ENCODE measurements at regions not wholly inside any gene's neighbourhood (a gene's known extent, or its start where the extent isn't known, plus 50 kb on each side); places are given as distances from the start of the nearest gene placed in this dataset.

DNA sequence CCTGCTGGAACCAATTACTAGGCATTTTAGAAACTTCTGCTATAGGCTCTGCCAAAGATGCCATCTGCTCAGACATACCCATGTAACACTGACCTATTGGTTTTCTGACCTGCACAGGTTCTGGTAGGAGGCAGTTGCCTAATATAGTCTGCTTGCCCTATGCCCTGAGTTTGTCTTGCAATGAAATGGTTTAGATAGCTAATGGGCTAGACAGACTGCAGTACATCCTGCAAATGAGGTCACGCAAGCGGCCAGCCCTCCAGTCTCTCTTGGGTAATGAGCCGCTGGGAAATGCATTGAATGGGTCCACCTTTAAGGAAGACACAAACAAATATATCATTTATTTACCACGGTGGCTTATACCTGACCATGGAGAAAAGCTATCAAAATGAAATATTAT lies 90.6 kb upstream of the B3GAT2 start:
- H3K36me3 ChIP-seq (ENCODE audit: control insufficient read depth, insufficient read depth, low read length) = no peaks in the 10 kb centered on the region
- H3K9me3 Mint-ChIP-seq = no peaks in the 10 kb centered on the region
- no peak overlapping the region for H3K27ac Mint-ChIP-seq
- H3K27ac ChIP-seq (ENCODE audit: low read depth, low read length) = no peak overlapping the region
- no peak overlapping the region for H3K9ac ChIP-seq (ENCODE audit: extremely low read depth, low read length, poor library complexity, severe bottlenecking)
- peaks cover 100% of the 10 kb centered on the region for H3K27me3 Mint-ChIP-seq (ENCODE audit: insufficient read depth)
- WGBS, 2 experiments (ENCODE audit: insufficient coverage in 1 of 2, insufficient read length in 1 of 2) = 98% methylated on average over 4 of the region's 4 CpGs; no CpG with 5 or more reads in 1 of the 2 experiments
- H3K36me3 Mint-ChIP-seq (ENCODE audit: low read depth) = no peaks in the 10 kb centered on the region
- peaks cover 100% of the 10 kb centered on the region for H3K27me3 ChIP-seq (ENCODE audit: control insufficient read depth, insufficient read depth, low read length, poor library complexity, severe bottlenecking)
- H3K9me3 ChIP-seq (ENCODE audit: control insufficient read depth, low read length) = peaks cover 8% of the 10 kb centered on the region
- no peak overlapping the region for H3K4me3 ChIP-seq (ENCODE audit: low read length)
- peaks cover 1% of the 10 kb centered on the region for H3K4me1 Mint-ChIP-seq
- TF ChIP-seq, protein P1, sequence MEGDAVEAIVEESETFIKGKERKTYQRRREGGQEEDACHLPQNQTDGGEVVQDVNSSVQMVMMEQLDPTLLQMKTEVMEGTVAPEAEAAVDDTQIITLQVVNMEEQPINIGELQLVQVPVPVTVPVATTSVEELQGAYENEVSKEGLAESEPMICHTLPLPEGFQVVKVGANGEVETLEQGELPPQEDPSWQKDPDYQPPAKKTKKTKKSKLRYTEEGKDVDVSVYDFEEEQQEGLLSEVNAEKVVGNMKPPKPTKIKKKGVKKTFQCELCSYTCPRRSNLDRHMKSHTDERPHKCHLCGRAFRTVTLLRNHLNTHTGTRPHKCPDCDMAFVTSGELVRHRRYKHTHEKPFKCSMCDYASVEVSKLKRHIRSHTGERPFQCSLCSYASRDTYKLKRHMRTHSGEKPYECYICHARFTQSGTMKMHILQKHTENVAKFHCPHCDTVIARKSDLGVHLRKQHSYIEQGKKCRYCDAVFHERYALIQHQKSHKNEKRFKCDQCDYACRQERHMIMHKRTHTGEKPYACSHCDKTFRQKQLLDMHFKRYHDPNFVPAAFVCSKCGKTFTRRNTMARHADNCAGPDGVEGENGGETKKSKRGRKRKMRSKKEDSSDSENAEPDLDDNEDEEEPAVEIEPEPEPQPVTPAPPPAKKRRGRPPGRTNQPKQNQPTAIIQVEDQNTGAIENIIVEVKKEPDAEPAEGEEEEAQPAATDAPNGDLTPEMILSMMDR (conservative IDR thresholded peaks at IDR 0.05) = no peak
- H3K4me1 ChIP-seq (ENCODE audit: control insufficient read depth, insufficient read depth, low read length) = no peaks in the 10 kb centered on the region
- H3K4me3 Mint-ChIP-seq = no peak overlapping the region
- DNase-seq = no peak

DNA sequence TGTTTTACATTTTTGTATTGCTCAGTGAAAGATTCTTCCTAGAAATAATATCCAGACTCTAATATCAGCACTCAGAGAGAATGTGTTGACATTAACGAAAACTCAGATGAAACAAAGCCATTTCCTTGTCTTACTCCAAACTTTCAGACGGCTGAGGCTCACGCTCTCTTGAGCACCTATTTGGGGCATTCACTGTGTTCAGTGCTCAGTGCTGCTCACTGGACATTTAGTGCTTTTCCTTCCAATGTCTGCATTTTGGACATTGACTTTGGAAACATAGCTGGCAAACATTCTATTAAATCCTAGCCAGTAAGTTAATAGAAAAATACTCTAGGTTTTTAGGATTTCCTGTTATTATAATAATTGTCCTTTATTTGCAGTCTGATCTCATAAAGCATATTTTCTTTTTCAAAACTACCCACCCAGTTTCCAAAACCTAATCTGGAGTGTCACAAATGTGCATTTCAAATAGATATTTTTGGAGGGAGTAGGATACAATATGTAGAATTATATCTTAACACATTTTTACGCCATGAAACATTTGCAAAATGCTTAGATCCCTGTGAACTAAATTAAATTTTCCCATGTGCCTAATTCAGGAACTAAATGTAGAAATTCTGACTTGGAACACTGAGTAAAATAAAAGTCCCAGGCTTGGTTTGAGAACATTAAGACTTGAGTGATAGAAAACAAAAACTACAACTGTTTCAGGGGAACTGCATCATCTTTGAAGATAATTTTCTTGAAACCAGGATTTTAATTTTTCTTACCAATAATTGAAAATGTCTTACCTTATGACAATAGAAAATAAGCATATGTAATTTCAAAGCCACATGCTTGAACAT lies 91.7 kb upstream of the B3GAT2 start:
- TF ChIP-seq, protein P1 (conservative IDR thresholded peaks at IDR 0.05) = no peak
- Histone ChIP-seq H3K4me3 (ENCODE audit: low read length) (no peak overlapping the region), H3K27ac (ENCODE audit: low read depth, low read length) (no peak overlapping the region), H3K9ac (ENCODE audit: extremely low read depth, low read length, poor library complexity, severe bottlenecking) (no peak overlapping the region), H3K9me3 (ENCODE audit: control insufficient read depth, low read length) (peaks cover 8% of the 10 kb centered on the region), H3K36me3 (ENCODE audit: control insufficient read depth, insufficient read depth, low read length) (no peaks in the 10 kb centered on the region), H3K27me3 (ENCODE audit: control insufficient read depth, insufficient read depth, low read length, poor library complexity, severe bottlenecking) (peaks cover 97% of the 10 kb centered on the region), H3K4me1 (ENCODE audit: control insufficient read depth, insufficient read depth, low read length) (no peaks in the 10 kb centered on the region)
- H3K36me3 Mint-ChIP-seq (ENCODE audit: low read depth) = no peaks in the 10 kb centered on the region
- H3K4me1 Mint-ChIP-seq = no peaks in the 10 kb centered on the region
- DNase-seq = no peak
- no peak overlapping the region for H3K4me3 Mint-ChIP-seq
- H3K27ac Mint-ChIP-seq = no peak overlapping the region
- no peaks in the 10 kb centered on the region for H3K9me3 Mint-ChIP-seq
- 88 to 92% methylated on average over 3 to 4 of the region's 4 CpGs for WGBS, 2 experiments (ENCODE audit: insufficient coverage in 1 of 2, insufficient read length in 1 of 2)
- H3K27me3 Mint-ChIP-seq (ENCODE audit: insufficient read depth) = peaks cover 96% of the 10 kb centered on the region

DNA sequence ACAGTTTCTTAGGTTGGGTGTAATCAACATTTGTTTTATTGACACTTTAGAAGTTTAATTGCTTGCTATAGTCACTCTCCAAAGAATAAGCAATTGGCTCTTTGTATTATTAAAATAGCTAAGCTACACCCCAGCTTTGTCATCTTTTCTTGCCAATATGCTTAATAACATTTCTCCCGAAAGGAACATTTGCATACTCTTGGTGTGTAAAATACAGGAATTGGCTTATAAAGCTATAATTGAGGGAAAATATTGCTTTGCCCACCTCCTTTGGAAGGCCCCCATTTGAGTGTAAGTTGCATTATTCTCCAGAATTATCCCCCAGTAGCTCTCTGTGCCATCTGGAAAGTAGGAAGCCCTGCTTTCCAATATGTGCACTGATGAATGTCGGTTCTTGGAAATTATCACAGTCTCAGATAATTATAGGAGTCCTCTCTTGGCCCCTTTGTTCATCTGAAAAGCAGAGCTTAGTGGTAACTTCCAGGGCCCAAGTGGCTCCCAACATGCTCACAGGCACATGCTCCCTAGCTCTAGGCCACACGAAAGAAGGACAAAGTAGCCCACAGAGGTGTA lies 92.4 kb upstream of the B3GAT2 start:
- H3K9ac ChIP-seq (ENCODE audit: extremely low read depth, low read length, poor library complexity, severe bottlenecking) = no peak overlapping the region
- no peaks in the 10 kb centered on the region for H3K4me1 Mint-ChIP-seq
- H3K4me1 ChIP-seq (ENCODE audit: control insufficient read depth, insufficient read depth, low read length) = no peaks in the 10 kb centered on the region
- H3K36me3 ChIP-seq (ENCODE audit: control insufficient read depth, insufficient read depth, low read length) = no peaks in the 10 kb centered on the region
- TF ChIP-seq, protein P1 (conservative IDR thresholded peaks at IDR 0.05) = no peak
- H3K9me3 Mint-ChIP-seq = no peaks in the 10 kb centered on the region
- H3K9me3 ChIP-seq (ENCODE audit: control insufficient read depth, low read length) = peaks cover under 1% of the 10 kb centered on the region
- 84 to 100% methylated on average over 1 to 3 of the region's 3 CpGs for WGBS, 2 experiments (ENCODE audit: insufficient coverage in 1 of 2, insufficient read length in 1 of 2)
- no peak overlapping the region for H3K4me3 Mint-ChIP-seq
- H3K27ac ChIP-seq (ENCODE audit: low read depth, low read length) = no peak overlapping the region
- H3K27ac Mint-ChIP-seq = no peak overlapping the region
- no peak overlapping the region for H3K4me3 ChIP-seq (ENCODE audit: low read length)
- H3K36me3 Mint-ChIP-seq (ENCODE audit: low read depth) = no peaks in the 10 kb centered on the region
- peaks cover 96% of the 10 kb centered on the region for H3K27me3 Mint-ChIP-seq (ENCODE audit: insufficient read depth)
- no peak for DNase-seq
- peaks cover 97% of the 10 kb centered on the region for H3K27me3 ChIP-seq (ENCODE audit: control insufficient read depth, insufficient read depth, low read length, poor library complexity, severe bottlenecking)

All from endodermal cell (in vitro differentiated cells).